HepG2 (cell line): ENCODE measurements at regions not wholly inside any gene's neighbourhood (a gene's known extent, or its start where the extent isn't known, plus 50 kb on each side); places are given as distances from the start of the nearest gene placed in this dataset.

ENCODE experiments used
- ATAC-seq: fragments of 200-7000 bp; cut with Tn5 transposase; 3 replicates; pipeline ENCODE4 v1.9.1; 2020; ENCODE audit warnings: mild to moderate bottlenecking, moderate library complexity
- BruUV-seq: library from RNA; stranded (reverse); fragments of 400-500 nt; replicated peaks from 2 replicates; lab custom pipeline; 2021; lab: Mats Ljungman, UMichigan
- CTCF ChIA-PET: fragments of 300-600 bp; formaldehyde crosslinking; extraction: SDS; loops from one replicate; lab custom pipeline; 2021; ENCODE audit warnings: low total read pairs, inconsistent platforms, low intra/inter-chr PET ratio; lab: Yijun Ruan, JAX
- POLR2A ChIA-PET: fragments of 350-600 bp; sonication (Branson Sonifier 250); formaldehyde crosslinking; loops from one replicate; lab custom pipeline; 2020; ENCODE audit warnings: antibody characterized with exemption, inconsistent platforms; lab: Yijun Ruan, JAX
- DNase-seq: peaks from one replicate; pipeline ENCODE4 v3.0.0-alpha.2; 2015; ENCODE audit warnings: low spot score
- FAIRE-seq: peaks from 3 replicates; lab custom pipeline; 2011; peaks lifted over from hg19 to GRCh38; lab: Jason Lieb, UNC
- H2AFZ ChIP-seq: one replicate; pipeline ENCODE4 v1.6.1; 2011; ENCODE audit warnings: low read length, inconsistent platforms
- H3K27ac ChIP-seq: fragments of 300-600 bp; 3 replicates; pipeline ENCODE4 v1.8.0; 2011; ENCODE audit warnings: mixed run types, mild to moderate bottlenecking, mixed read lengths, low read length, inconsistent platforms; ENCODE audit not compliant: insufficient read depth; ENCODE audit errors: extremely low read length
- H3K27me3 ChIP-seq, 2 experiments: fragments of 200-600 bp in 1 of 2; 2 replicates in 1 of 2; 3 replicates in 1 of 2; pipeline versions ENCODE4 v1.6.0 to v1.8.0; 2011; ENCODE audit warnings: low read length in 2 of 2, mild to moderate bottlenecking in 2 of 2, moderate library complexity in 2 of 2, inconsistent platforms in 1 of 2; ENCODE audit not compliant: insufficient read depth in 2 of 2, control insufficient read depth in 1 of 2
- H3K36me3 ChIP-seq, 2 experiments: fragments of 200-600 bp in 1 of 2; replicated peaks in 1 of 2; 2 replicates in 1 of 2; 3 replicates in 1 of 2; pipeline versions ENCODE4 v1.5.1 to v1.8.0; 2011; ENCODE audit warnings: low read length in 2 of 2, inconsistent platforms in 1 of 2; ENCODE audit not compliant: insufficient read depth in 2 of 2, control insufficient read depth in 1 of 2
- H3K4me1 ChIP-seq: 2 replicates; pipeline ENCODE4 v1.5.1; 2012; ENCODE audit warnings: low read length, inconsistent platforms; ENCODE audit not compliant: insufficient read depth
- H3K4me2 ChIP-seq: 2 replicates; pipeline ENCODE4 v1.6.0; 2011; ENCODE audit warnings: low read depth, low read length, inconsistent platforms
- H3K4me3 ChIP-seq, 3 experiments: fragments of 200-600 bp in 1 of 3; sonication (generic), shearing (Covaris generic) in 1 of 3; replicated peaks in 1 of 3; 2 replicates each; pipeline ENCODE4 v1.5.1; 2011 to 2016; ENCODE audit warnings: low read length in 3 of 3, inconsistent platforms in 2 of 3, low read depth in 2 of 3, mild to moderate bottlenecking in 2 of 3, control low read depth in 1 of 3, mixed read lengths in 1 of 3; ENCODE audit not compliant: insufficient read depth in 1 of 3
- H3K79me2 ChIP-seq: one replicate; pipeline ENCODE4 v1.6.1; 2011; ENCODE audit warnings: low read length, inconsistent platforms; ENCODE audit not compliant: insufficient read depth
- H3K9ac ChIP-seq: 2 replicates; pipeline ENCODE4 v1.6.0; 2011; ENCODE audit warnings: mild to moderate bottlenecking, low read depth, low read length, inconsistent platforms; ENCODE audit not compliant: insufficient read depth
- H3K9me3 ChIP-seq: 2 replicates; pipeline ENCODE4 v1.5.1; 2012; ENCODE audit warnings: mild to moderate bottlenecking, low read length
- H4K20me1 ChIP-seq: 2 replicates; pipeline ENCODE4 v1.6.0; 2011; ENCODE audit warnings: inconsistent platforms, mild to moderate bottlenecking, low read length, moderate library complexity; ENCODE audit not compliant: insufficient read depth
- BCL3 ChIP-seq: sonication (generic); formaldehyde crosslinking; IDR thresholded peaks from 2 replicates; pipeline ENCODE4 v1.5.1; 2020; ENCODE audit warnings: mild to moderate bottlenecking, missing genetic modification reagents, moderate library complexity
- FOXP4 ChIP-seq: sonication (generic); formaldehyde crosslinking; IDR thresholded peaks from 2 replicates; pipeline ENCODE4 v1.4.0; 2020; ENCODE audit warnings: missing genetic modification reagents
- HIVEP1 ChIP-seq: sonication (generic); formaldehyde crosslinking; IDR thresholded peaks from 2 replicates; pipeline ENCODE4 v1.4.0; 2020; ENCODE audit warnings: mild to moderate bottlenecking, missing genetic modification reagents
- KLF16 ChIP-seq, 2 experiments: sonication (generic) in 1 of 2; formaldehyde crosslinking in 1 of 2; IDR thresholded peaks; 2 replicates each; pipeline versions ENCODE4 v1.6.1 to v1.8.0; 2016 to 2023; ENCODE audit warnings: missing genetic modification reagents in 2 of 2, missing compliant biosample characterization in 1 of 2
- MAFG ChIP-seq: sonication (generic); formaldehyde crosslinking; IDR thresholded peaks from 2 replicates; pipeline ENCODE4 v1.5.1; 2020; ENCODE audit warnings: mild to moderate bottlenecking, missing genetic modification reagents
- MEF2D ChIP-seq: sonication (generic); formaldehyde crosslinking; IDR thresholded peaks from 2 replicates; pipeline ENCODE4 v1.5.1; 2020; ENCODE audit warnings: mild to moderate bottlenecking, missing genetic modification reagents
- MYNN ChIP-seq: sonication (generic); formaldehyde crosslinking; IDR thresholded peaks from 2 replicates; pipeline ENCODE4 v1.4.0; 2020; ENCODE audit warnings: mild to moderate bottlenecking, low read depth, missing genetic modification reagents
- NFIB ChIP-seq: sonication (generic); formaldehyde crosslinking; IDR thresholded peaks from 2 replicates; pipeline ENCODE4 v1.9.0; 2021; ENCODE audit warnings: missing genetic modification reagents, mild to moderate bottlenecking, borderline replicate concordance
- PRMT3 ChIP-seq: sonication (generic); formaldehyde crosslinking; IDR thresholded peaks from 2 replicates; pipeline ENCODE4 v1.8.1; 2022; ENCODE audit warnings: low read depth, mild to moderate bottlenecking, moderate library complexity, missing genetic modification reagents, borderline replicate concordance
- PTBP1 ChIP-seq: fragments of 200-400 bp; formaldehyde crosslinking; IDR thresholded peaks from 2 replicates; pipeline ENCODE4 v1.6.1; 2018; ENCODE audit warnings: low read length, low read depth; ENCODE audit not compliant: poor library complexity, severe bottlenecking
- RXRA ChIP-seq: sonication (generic); formaldehyde crosslinking; IDR thresholded peaks from 2 replicates; pipeline ENCODE4 v1.5.1; 2020; ENCODE audit warnings: missing genetic modification reagents
- SKIL ChIP-seq: sonication (generic); formaldehyde crosslinking; IDR thresholded peaks from 2 replicates; pipeline ENCODE4 v1.8.0; 2022; ENCODE audit warnings: missing genetic modification reagents, mild to moderate bottlenecking, moderate library complexity, borderline replicate concordance
- ZNF207 ChIP-seq: fragments of 450-650 bp; IDR thresholded peaks from 2 replicates; pipeline ENCODE4 v1.6.1; 2016; ENCODE audit warnings: antibody characterized with exemption, borderline replicate concordance
- WGBS: methylation state at CpG from one replicate; pipeline ENCODE4 v1.1.6; 2017; ENCODE audit warnings: low lambda C conversion rate; 5-methylcytosine and 5-hydroxymethylcytosine counted together
- in situ Hi-C: cut with HindIII; loops from 2 replicates; pipeline ENCODE4 v1.10.0; 2017; ENCODE audit warnings: low pct_unique_long_range_greater_than_20kb; ENCODE audit not compliant: extremely low pct_ligation_motif_present
- intact Hi-C: fragments of 100-400 bp; cut with micrococcal nuclease; formaldehyde crosslinking; loops from one replicate; pipeline ENCODE4 v1.10.0; 2022; ENCODE audit not compliant: unreplicated experiment

- no peaks in the 10 kb centered on the region for H3K27me3 ChIP-seq
- H3K9me3 ChIP-seq = peaks cover 97% of the 10 kb centered on the region
- H3K79me2 ChIP-seq = no peaks in the 10 kb centered on the region
- no peaks in the 10 kb centered on the region for H3K4me1 ChIP-seq
- ATAC-seq (no peak), FAIRE-seq (no peak), DNase-seq (no peak)
- no peaks in the 10 kb centered on the region for H3K36me3 ChIP-seq
- in situ Hi-C loops = no loop called here
- no peaks in the 10 kb centered on the region for H4K20me1 ChIP-seq
- H3K9ac ChIP-seq = no peak overlapping the region
- intact Hi-C loops = no loop called here
- H3K27ac ChIP-seq = no peak overlapping the region
- WGBS = 2% methylated on average over 4 of the region's 4 CpGs
- no TSS peak for BruUV-seq
- H3K4me3 ChIP-seq = no peak overlapping the region
- no peak overlapping the region for H3K4me2 ChIP-seq
- TF ChIP-seq NFIB (CRISPR knock-in tag) (no peak), FOXP4 (CRISPR knock-in tag) (no peak), KLF16 (CRISPR knock-in tag; IDR thresholded peaks at IDR 0.05) (no peak), MEF2D (CRISPR knock-in tag) (no peak), MAFG (no peak), PRMT3 (CRISPR knock-in tag) (no peak), HIVEP1 (CRISPR knock-in tag) (no peak), PTBP1 (no peak), ZNF207 (no peak), SKIL (CRISPR knock-in tag) (no peak), BCL3 (CRISPR knock-in tag) (no peak), MYNN (CRISPR knock-in tag) (no peak), RXRA (no peak)
- H2AFZ ChIP-seq = no peak overlapping the region
- ChIA-PET CTCF (no interaction called here), POLR2A (no interaction called here)
These were observed 546.9 kb upstream of the ADAMTS5 start for GRCh38 chr21:27513825-27514224.
